Skin epidermis (tissue), 12 donors: ENCODE measurements at regions not wholly inside any gene's neighbourhood (a gene's known extent, or its start where the extent isn't known, plus 50 kb on each side); places are given as distances from the start of the nearest gene placed in this dataset.

Experiments
- H3K27ac ChIP-seq, 21 experiments: fragments of 200-600 bp; sonication (generic) in 11 of 21; one replicate each; pipeline ENCODE4 v1.5.0; 2020; ENCODE audit warnings: mild to moderate bottlenecking in 3 of 21, inconsistent platforms in 2 of 21, moderate library complexity in 2 of 21
- H3K4me3 ChIP-seq, 7 experiments: fragments of 200-600 bp; sonication (generic) in 2 of 7; one replicate each; pipeline ENCODE4 v1.5.0; 2020; ENCODE audit warnings: inconsistent platforms in 2 of 7, mild to moderate bottlenecking in 2 of 7, moderate library complexity in 1 of 7

GRCh38 chr1:2882966-2883696 lies 81.6 kb upstream of the TTC34 start:
- Histone ChIP-seq H3K27ac (no peak overlapping the region), H3K4me3 (no peak overlapping the region)

DNA sequence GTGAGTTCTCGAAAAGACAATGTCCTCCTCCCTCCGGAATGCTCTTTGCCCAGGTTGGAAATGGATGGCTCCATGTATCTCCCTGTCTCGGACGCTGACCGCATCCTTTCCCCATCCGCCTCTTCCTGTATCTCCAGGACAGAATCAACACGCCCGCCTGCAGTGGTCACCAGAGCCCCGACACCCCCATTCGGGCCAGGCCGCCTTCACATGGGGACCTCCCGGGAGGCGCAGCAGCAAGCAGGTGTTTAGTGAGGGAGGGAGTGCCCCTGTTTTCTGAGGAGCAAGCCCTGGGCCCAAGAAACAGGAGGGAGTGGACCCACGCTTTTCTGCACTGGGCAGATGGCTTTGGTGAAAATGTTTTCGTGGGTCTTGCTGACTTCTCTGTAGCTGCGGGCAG lies 83.5 kb upstream of the TTC34 start:
- Histone ChIP-seq H3K27ac (no peak overlapping the region), H3K4me3 (no peak overlapping the region)

- Histone ChIP-seq H3K27ac (no peak overlapping the region), H3K4me3 (no peak overlapping the region)
Observed at GRCh38 chr1:2886631-2887030, 85.1 kb upstream of the TTC34 start.

- H3K4me3 ChIP-seq, result no peak overlapping the region
- no peak overlapping the region for H3K27ac ChIP-seq
Observed at GRCh38 chr1:2887941-2888855, 86.7 kb upstream of the TTC34 start.

DNA sequence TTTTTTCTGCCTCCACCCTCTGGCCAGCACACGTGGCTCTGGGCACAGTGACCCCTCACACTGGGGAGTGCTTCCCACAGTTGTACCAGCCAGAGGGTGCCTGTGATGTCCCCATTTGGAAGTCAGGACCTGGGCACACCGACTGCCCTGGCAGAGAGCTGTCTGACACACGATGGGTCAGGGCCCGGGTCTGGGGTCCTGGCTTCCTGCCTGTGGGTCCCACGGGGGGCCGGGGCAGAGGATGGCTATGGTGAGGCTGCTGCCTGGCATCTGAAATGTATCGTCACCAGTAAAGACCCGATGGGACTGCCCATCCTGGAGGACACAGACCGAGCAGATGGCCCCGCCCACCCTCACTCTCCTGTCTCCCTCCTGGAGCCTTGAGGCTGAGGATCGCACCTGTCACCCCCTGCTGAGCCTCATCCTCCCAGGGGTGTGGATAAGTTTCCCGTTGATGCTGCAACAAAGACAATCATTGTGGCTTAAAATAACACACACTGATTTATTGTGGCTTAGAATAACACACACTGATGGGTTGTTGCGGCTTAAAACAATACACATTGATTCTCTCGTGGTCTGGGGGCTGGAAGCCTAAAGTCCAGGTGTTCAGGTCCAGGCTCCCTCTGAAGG lies 88.8 kb upstream of the TTC34 start:
- no peak overlapping the region for H3K27ac ChIP-seq
- no peak overlapping the region for H3K4me3 ChIP-seq

DNA sequence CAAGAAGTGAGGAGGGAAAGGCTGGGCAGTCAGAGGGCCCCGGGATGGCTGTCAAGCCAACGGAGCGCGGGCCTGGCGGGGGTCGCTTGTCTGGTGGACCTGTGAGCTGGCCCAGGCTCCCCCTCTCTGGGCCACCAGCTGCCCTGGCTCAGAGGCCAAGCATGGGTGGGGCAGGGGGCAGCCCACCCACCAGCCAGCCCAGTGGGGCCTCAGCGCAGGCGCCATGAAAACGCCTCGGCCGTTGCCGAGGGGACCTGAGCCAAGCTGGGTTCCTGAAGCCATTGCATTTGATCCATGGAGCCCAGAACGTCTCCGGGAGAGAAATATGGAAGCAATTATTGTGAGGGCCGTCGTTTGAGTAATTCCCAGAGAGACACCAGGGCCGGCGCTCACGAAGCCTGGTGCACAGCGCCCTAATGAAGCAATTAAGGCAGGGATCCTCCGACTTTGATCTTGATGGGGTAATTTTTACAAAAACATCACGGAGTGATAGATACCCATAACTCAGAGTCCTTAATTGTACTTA lies 90.5 kb upstream of the TTC34 start:
- Histone ChIP-seq H3K27ac (no peak overlapping the region), H3K4me3 (no peak overlapping the region)

DNA sequence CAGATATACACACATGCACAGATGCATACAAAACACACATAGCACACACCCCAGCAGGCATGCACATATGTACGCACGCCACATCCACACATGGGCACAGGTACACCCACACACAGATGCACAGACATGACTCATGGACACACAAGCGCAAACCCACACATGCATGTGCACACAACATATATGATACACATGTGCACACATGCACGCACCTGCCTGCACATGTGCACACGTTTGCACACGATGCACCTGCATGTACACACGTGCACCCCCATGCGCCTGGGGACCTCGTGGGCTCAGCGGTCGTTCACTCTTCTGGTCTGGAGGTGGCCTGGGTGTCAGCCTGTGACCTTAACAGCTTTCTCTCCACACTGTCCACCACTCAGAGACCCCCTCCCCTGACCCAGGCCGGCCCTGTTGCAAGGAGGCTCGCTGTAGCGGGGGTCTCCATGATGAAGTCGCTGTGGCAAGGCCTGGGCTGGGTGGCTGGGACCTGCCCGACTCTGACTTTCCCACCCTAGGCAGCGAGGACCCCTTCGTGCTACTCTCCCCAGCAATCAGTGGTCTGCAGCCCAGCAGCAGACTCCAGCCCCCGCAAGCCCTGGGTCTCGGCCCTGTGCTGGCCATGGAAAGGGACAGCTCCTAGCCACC lies 92.1 kb upstream of the TTC34 start:
- no peak overlapping the region for H3K4me3 ChIP-seq
- no peak overlapping the region for H3K27ac ChIP-seq

DNA sequence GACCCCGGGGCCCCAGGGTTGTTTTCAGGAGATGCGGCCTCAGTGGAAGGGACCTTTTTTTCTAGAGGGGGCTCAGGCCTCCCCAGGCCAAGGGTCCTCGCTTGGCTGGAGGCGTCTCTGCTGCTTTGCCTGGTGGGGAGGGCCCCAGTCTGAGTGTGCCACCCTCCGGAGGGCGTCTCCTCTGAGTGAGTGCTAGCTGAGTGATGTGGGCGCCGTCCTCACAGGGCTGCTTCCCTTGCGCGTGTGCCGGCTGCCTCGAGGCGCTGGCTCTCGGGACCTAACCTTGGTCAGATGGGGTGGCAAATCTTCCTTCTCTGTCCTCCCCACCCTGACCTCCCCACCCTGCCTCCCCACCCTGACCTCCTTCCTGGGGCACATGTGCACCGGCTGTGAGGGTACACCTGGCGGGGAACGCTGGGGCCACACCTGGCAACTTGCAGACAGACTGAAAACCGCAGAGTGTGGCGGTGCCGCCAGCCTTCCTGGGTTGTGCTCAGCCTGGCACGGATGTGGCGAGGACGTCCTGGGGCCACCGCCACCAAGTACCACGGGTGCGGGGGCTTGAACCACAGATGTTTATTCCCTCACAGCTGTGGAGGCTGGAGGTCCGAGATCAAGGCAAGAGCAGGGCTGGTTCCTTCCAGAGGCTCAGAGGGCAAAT lies 93.0 kb upstream of the TTC34 start:
- H3K4me3 ChIP-seq, result no peak overlapping the region
- no peak overlapping the region for H3K27ac ChIP-seq

DNA sequence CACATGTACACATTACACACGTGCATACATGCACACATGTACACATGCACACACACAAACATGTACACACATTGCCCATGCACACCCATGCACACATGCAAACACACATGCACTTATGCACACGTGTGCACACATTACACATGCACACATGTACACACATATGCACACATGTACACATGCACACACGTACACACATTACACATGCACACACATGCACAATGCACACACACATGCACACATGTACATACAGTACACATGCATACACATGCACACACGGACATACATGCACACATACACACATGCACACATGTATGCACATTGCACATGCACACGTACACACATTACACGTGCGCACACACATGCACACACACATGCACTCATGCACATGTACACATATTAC lies 95.3 kb upstream of the TTC34 start:
- Histone ChIP-seq H3K4me3 (no peak overlapping the region), H3K27ac (no peak overlapping the region)

- Histone ChIP-seq H3K27ac (no peak overlapping the region), H3K4me3 (no peak overlapping the region)
Observed at GRCh38 chr1:2903226-2903625, 101.7 kb upstream of the TTC34 start.

DNA sequence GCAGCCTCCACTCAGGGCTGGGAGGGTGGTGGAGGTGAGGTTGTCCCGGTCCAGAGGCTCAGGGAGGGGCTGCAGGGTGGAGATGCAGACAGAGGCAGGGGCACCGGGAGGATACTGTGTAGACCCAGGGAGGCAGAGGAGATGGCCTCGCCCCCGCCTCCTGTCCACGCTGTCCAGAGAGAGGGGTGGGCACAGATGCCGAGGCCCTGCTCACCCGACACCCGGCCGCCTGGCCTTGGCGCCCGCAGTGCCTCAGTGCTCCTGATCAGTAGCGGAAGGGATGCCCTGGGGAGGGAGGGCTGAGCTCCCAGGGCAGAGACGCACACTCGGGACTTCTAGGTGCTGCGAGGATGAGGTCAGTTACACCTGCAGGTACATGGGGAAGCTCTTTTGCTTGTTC lies 102.7 kb upstream of the TTC34 start:
- H3K4me3 ChIP-seq, result no peak overlapping the region
- no peak overlapping the region for H3K27ac ChIP-seq

DNA sequence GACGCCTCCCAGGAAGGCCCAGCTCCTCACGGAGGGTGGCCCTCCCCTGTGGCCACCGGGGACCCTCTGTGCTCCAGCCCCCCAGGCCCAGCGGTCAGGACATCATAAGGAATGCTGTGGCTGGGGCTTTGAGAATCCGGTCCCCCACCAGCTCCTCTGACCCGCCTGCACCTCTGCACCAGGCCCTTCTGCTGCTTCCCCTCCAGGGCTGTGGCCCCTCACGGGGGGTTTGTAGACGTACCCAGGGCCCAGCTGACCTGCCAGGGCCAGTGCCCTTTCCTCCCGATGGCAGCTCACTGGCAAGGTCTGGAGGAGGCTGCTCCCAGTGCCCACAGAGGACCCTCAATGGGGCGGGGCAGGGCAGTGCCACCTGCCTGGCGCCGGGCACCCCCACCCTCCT lies 103.9 kb upstream of the TTC34 start:
- Histone ChIP-seq H3K27ac (no peak overlapping the region), H3K4me3 (no peak overlapping the region)

- H3K27ac ChIP-seq, result no peak overlapping the region
- H3K4me3 ChIP-seq, result no peak overlapping the region
Observed at GRCh38 chr1:2906085-2906484, 104.6 kb upstream of the TTC34 start.

DNA sequence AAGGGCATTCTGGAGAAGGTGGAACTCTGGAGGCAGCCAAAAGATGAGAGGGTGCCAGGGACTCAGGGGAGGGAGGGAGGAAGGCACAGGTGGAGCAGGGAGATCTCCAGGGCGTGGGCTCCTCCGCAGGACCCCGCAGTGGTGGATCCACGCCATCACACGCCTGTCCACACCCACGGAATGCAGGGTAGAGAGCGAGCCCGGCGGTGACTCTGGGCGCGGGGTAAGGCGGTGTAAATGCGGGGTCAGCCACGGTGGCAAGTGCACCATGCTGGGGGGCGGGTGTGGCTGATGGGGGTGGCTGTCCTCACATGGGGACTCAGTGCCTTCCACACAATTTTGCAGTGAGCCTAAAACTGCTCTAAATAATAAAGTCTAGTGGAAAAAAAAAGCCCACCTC lies 105.1 kb upstream of the TTC34 start:
- Histone ChIP-seq H3K27ac (no peak overlapping the region), H3K4me3 (no peak overlapping the region)

GRCh38 chr1:2907051-2907450 lies 105.6 kb upstream of the TTC34 start:
- Histone ChIP-seq H3K4me3 (no peak overlapping the region), H3K27ac (no peak overlapping the region)

GRCh38 chr1:2908081-2908480 lies 106.6 kb upstream of the TTC34 start:
- Histone ChIP-seq H3K27ac (no peak overlapping the region), H3K4me3 (no peak overlapping the region)

DNA sequence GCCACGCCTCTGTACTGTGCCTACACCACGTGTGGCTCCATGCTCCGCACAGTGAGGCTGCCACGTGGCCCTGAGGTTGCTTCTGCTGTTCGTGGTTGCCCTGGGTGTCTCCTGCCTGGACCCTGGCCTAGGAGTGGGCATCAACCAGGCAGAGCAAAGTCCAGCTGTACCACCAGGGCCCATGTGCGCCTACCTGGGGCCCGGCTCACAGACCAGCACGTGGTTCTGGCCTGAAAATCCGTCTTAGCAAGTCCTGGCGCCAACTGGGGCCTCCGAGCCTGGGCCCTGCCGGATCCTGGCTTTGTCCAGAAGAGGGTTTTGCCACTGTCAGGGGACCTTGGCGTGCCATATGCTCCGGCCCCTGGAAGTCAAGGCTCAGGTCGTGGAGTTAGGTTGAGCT lies 107.1 kb upstream of the TTC34 start:
- H3K27ac ChIP-seq, result no peak overlapping the region
- H3K4me3 ChIP-seq, result no peak overlapping the region

- H3K4me3 ChIP-seq, result no peak overlapping the region
- no peak overlapping the region for H3K27ac ChIP-seq
Observed at GRCh38 chr1:2909797-2910196, 108.3 kb upstream of the TTC34 start.

DNA sequence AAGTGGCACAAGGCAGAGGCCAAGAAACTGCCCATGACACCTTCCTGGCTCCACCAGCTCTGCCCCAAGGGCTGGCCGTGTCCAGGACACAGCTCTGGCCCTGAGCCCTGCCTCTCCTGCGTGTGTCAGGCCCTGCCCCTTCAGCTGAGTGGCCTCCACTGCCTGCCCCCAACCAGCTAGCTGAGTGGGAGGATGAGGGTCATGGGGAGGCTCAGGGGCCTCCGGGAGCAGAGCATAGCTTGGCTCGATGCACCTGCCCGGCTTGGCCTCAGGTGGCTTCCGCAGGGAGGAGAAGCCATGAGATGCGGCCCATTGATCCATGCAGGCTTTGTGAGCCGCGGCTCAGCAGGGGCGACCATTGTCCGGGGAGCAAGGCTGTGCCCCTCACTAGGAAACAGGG lies 108.7 kb upstream of the TTC34 start:
- no peak overlapping the region for H3K27ac ChIP-seq
- H3K4me3 ChIP-seq, result no peak overlapping the region
